ENCODE measurements at regions not wholly inside any gene's neighbourhood (a gene's known extent, or its start where the extent isn't known, plus 50 kb on each side); places are given as distances from the start of the nearest gene placed in this dataset.

GRCh38 chrX:123080065-123080464, 104.0 kb upstream of the GRIA3 start:
- ATAC-seq (ENCODE audit: insufficient read depth, low read depth) (no peak), DNase-seq (no peak)
- Histone ChIP-seq H3K36me3 (ENCODE audit: insufficient read depth, low read length) (no peaks in the 10 kb centered on the region), H3K9ac (ENCODE audit: low read depth, low read length) (no peak overlapping the region), H3K9me3 (ENCODE audit: insufficient read depth, low read length, severe bottlenecking) (no peaks in the 10 kb centered on the region), H2AFZ (ENCODE audit: low read depth, low read length) (no peak overlapping the region), H4K20me1 (ENCODE audit: insufficient read depth, low read length) (no peaks in the 10 kb centered on the region), H3K27ac (ENCODE audit: low read length) (no peak overlapping the region), H3K27me3 (ENCODE audit: insufficient read depth, low read length, poor library complexity) (no peaks in the 10 kb centered on the region), H3K4me1 (ENCODE audit: insufficient read depth, low read length) (no peaks in the 10 kb centered on the region), H3K4me2 (ENCODE audit: insufficient read depth, low read length) (no peak overlapping the region), H3K4me3 (ENCODE audit: low read depth in 1 of 2, low read length in 2 of 2) (no peak overlapping the region), H3K79me2 (ENCODE audit: insufficient read depth, low read length) (no peaks in the 10 kb centered on the region)
- TF ChIP-seq CTCF (IDR thresholded peaks at IDR 0.05; ENCODE audit: borderline replicate concordance, extremely low read depth, low read length, poor library complexity, severe bottlenecking): no peak
- TF ChIP-seq EZH2 (IDR thresholded peaks at IDR 0.05; ENCODE audit: borderline replicate concordance, low read depth, low read length, severe bottlenecking): no peak

DNA sequence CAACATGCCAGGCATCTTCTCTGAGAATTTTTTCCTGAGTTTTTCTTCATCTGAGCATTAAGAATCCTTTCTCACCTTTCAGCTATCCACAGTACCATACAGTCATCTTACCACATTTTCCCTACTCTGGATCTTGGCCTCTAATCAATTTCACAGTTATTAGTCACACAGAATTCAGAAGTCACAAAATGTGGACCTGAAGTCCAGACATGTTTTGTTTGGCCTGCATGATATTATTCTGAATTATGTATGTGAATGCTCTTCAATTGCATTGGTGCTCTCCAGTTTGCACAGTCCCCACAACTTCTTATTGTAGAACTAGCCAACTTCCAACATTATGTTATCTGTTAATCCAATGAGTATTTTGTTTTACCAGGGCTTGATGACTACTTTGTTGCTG, 102.3 kb upstream of the GRIA3 start:
- no peaks in the 10 kb centered on the region for H3K36me3 ChIP-seq (ENCODE audit: insufficient read depth, low read length)
- H3K27ac ChIP-seq (ENCODE audit: low read length): no peak overlapping the region
- DNase-seq (no peak), ATAC-seq (ENCODE audit: insufficient read depth, low read depth) (no peak)
- H2AFZ ChIP-seq (ENCODE audit: low read depth, low read length): no peak overlapping the region
- no peaks in the 10 kb centered on the region for H3K4me1 ChIP-seq (ENCODE audit: insufficient read depth, low read length)
- H3K27me3 ChIP-seq (ENCODE audit: insufficient read depth, low read length, poor library complexity): no peaks in the 10 kb centered on the region
- no peak overlapping the region for H3K4me3 ChIP-seq (ENCODE audit: low read depth in 1 of 2, low read length in 2 of 2)
- H3K4me2 ChIP-seq (ENCODE audit: insufficient read depth, low read length): no peak overlapping the region
- H3K9me3 ChIP-seq (ENCODE audit: insufficient read depth, low read length, severe bottlenecking): no peaks in the 10 kb centered on the region
- no peak overlapping the region for H3K9ac ChIP-seq (ENCODE audit: low read depth, low read length)
- H4K20me1 ChIP-seq (ENCODE audit: insufficient read depth, low read length): no peaks in the 10 kb centered on the region
- no peaks in the 10 kb centered on the region for H3K79me2 ChIP-seq (ENCODE audit: insufficient read depth, low read length)
- no peak for TF ChIP-seq CTCF (IDR thresholded peaks at IDR 0.05; ENCODE audit: borderline replicate concordance, extremely low read depth, low read length, poor library complexity, severe bottlenecking)
- no peak for TF ChIP-seq EZH2 (IDR thresholded peaks at IDR 0.05; ENCODE audit: borderline replicate concordance, low read depth, low read length, severe bottlenecking)

- TF ChIP-seq EZH2 (IDR thresholded peaks at IDR 0.05; ENCODE audit: borderline replicate concordance, low read depth, low read length, severe bottlenecking) (no peak), CTCF (IDR thresholded peaks at IDR 0.05; ENCODE audit: borderline replicate concordance, extremely low read depth, low read length, poor library complexity, severe bottlenecking) (no peak)
- no peaks in the 10 kb centered on the region for H3K4me1 ChIP-seq (ENCODE audit: insufficient read depth, low read length)
- H3K79me2 ChIP-seq (ENCODE audit: insufficient read depth, low read length): no peaks in the 10 kb centered on the region
- DNase-seq: no peak
- no peaks in the 10 kb centered on the region for H3K27me3 ChIP-seq (ENCODE audit: insufficient read depth, low read length, poor library complexity)
- H3K4me2 ChIP-seq (ENCODE audit: insufficient read depth, low read length): no peak overlapping the region
- no peak overlapping the region for H3K4me3 ChIP-seq (ENCODE audit: low read depth in 1 of 2, low read length in 2 of 2)
- no peak for ATAC-seq (ENCODE audit: insufficient read depth, low read depth)
- H2AFZ ChIP-seq (ENCODE audit: low read depth, low read length): no peak overlapping the region
- no peak overlapping the region for H3K27ac ChIP-seq (ENCODE audit: low read length)
- no peaks in the 10 kb centered on the region for H4K20me1 ChIP-seq (ENCODE audit: insufficient read depth, low read length)
- H3K36me3 ChIP-seq (ENCODE audit: insufficient read depth, low read length): no peaks in the 10 kb centered on the region
- H3K9me3 ChIP-seq (ENCODE audit: insufficient read depth, low read length, severe bottlenecking): no peaks in the 10 kb centered on the region
- no peak overlapping the region for H3K9ac ChIP-seq (ENCODE audit: low read depth, low read length)
Observed at GRCh38 chrX:123083924-123084323, 100.2 kb upstream of the GRIA3 start.

DNA sequence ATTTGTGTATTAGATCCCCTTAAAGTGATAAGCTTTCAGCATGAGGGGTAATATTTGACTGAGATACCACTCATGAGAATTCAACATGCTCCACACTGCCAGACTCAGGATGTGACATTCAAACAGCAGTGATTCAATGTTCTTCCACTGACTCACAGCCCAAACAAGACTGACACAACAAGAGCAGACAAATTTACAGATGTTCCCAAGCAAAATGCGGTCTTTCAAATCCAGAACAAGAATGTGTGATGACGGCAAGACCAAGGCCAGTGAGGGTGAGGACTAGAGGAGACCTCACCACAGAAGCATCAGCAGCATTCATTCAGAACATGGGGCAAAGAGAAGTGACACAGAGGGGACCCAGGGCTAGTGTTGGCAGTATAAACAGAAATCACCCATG, 99.3 kb upstream of the GRIA3 start:
- H3K4me1 ChIP-seq (ENCODE audit: insufficient read depth, low read length): no peaks in the 10 kb centered on the region
- no peak for DNase-seq

More for the DNA sequence above, 99.3 kb upstream of the GRIA3 start:
- Histone ChIP-seq H2AFZ (ENCODE audit: low read depth, low read length) (no peak overlapping the region), H3K9ac (ENCODE audit: low read depth, low read length) (no peak overlapping the region), H4K20me1 (ENCODE audit: insufficient read depth, low read length) (no peaks in the 10 kb centered on the region), H3K27me3 (ENCODE audit: insufficient read depth, low read length, poor library complexity) (no peaks in the 10 kb centered on the region), H3K27ac (ENCODE audit: low read length) (no peak overlapping the region), H3K4me3 (ENCODE audit: low read depth in 1 of 2, low read length in 2 of 2) (no peak overlapping the region), H3K79me2 (ENCODE audit: insufficient read depth, low read length) (no peaks in the 10 kb centered on the region), H3K4me2 (ENCODE audit: insufficient read depth, low read length) (no peak overlapping the region), H3K9me3 (ENCODE audit: insufficient read depth, low read length, severe bottlenecking) (no peaks in the 10 kb centered on the region), H3K36me3 (ENCODE audit: insufficient read depth, low read length) (no peaks in the 10 kb centered on the region)
- TF ChIP-seq CTCF (IDR thresholded peaks at IDR 0.05; ENCODE audit: borderline replicate concordance, extremely low read depth, low read length, poor library complexity, severe bottlenecking) (no peak), EZH2 (IDR thresholded peaks at IDR 0.05; ENCODE audit: borderline replicate concordance, low read depth, low read length, severe bottlenecking) (no peak)
- no peak for ATAC-seq (ENCODE audit: insufficient read depth, low read depth)

Data from DND-41 (cell line).